Heart left ventricle (tissue), 13 donors: ENCODE measurements at regions not wholly inside any gene's neighbourhood (a gene's known extent, or its start where the extent isn't known, plus 50 kb on each side); places are given as distances from the start of the nearest gene placed in this dataset.

Source experiments
- POLR2A ChIP-seq, 2 donors: fragments of 450-650 bp; IDR thresholded peaks; one replicate each; pipeline ENCODE4 v1.6.1; 2017; ENCODE audit warnings: antibody characterized with exemption in 2 of 2, mild to moderate bottlenecking in 2 of 2, moderate library complexity in 2 of 2
- TF ChIP-seq, protein P1 (sequence below), 12 donors: fragments of 200-600 bp; sonication (generic) in 4 of 12; IDR thresholded peaks; one replicate each; pipeline versions ENCODE4 v1.5.0 to v1.8.0; 2018 to 2022; ENCODE audit warnings: antibody characterized with exemption in 12 of 12, mild to moderate bottlenecking in 5 of 12
- donor health status: ischemic (EF 13 %, LVEDD 7.1; RV severe dilation, severe dysfunction).
- donor health status: DM: no; HTN: yes; CAD: no.
- donor health status: DM: no; HTN: no; CAD: no.
- donor health status: ischemic (EF 25% LVEDD 6.9; RV normal size, moderate dysfunction).
- donor health status: ischemic (EF 25% LVEDD 5.7; RV mildly dilated, moderate dysfunction).
- donor health status: ischemic (EF 35%, LVEDD 5.7; RV mildly dilated, moderate dysfunction).
- donor health status: nonischemic (EF 11% LVEDD 7.7; RV severe dilation, severe dysfunction).
- donor health status: DM: yes; HTN: yes; CAD: no.
- donor health status: PGD.
- donor health status: ischemic (EF 29% LVEDD 5.4; RV normal size, mild dysfunction).
- donor health status: nonischemic (EF 23%, LVEDD 6.1; RV moderate dilation, normal function).

DNA sequence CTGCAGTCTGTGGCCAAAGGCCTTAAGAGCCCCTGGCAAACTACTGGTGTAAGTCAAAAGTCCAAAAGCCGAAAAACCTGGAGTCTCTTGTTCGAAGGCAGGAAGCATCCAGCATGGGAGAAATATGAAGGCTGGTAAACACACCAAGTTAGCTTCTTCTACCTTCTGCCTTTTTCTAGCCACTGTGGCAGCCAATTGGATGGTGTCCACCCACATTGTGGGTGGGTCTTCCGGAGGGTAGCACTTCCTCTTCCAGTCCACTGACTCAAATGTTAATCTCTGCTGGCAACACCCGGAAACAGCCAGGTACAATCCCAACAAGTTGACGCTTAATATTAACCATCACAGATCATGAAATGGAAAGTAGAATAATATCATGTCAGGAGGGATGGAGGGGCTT lies 827.6 kb downstream of the SORCS1 start:
- TF ChIP-seq, protein P1, sequence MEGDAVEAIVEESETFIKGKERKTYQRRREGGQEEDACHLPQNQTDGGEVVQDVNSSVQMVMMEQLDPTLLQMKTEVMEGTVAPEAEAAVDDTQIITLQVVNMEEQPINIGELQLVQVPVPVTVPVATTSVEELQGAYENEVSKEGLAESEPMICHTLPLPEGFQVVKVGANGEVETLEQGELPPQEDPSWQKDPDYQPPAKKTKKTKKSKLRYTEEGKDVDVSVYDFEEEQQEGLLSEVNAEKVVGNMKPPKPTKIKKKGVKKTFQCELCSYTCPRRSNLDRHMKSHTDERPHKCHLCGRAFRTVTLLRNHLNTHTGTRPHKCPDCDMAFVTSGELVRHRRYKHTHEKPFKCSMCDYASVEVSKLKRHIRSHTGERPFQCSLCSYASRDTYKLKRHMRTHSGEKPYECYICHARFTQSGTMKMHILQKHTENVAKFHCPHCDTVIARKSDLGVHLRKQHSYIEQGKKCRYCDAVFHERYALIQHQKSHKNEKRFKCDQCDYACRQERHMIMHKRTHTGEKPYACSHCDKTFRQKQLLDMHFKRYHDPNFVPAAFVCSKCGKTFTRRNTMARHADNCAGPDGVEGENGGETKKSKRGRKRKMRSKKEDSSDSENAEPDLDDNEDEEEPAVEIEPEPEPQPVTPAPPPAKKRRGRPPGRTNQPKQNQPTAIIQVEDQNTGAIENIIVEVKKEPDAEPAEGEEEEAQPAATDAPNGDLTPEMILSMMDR (IDR thresholded peaks at IDR 0.05), result no peak
- no peak for TF ChIP-seq POLR2A (IDR thresholded peaks at IDR 0.05)
